ENCODE measurements at regions not wholly inside any gene's neighbourhood (a gene's known extent, or its start where the extent isn't known, plus 50 kb on each side); places are given as distances from the start of the nearest gene placed in this dataset.

- no peak overlapping the region for H2AK5ac ChIP-seq (ENCODE audit: low read length)
- H3K36me3 ChIP-seq (ENCODE audit: control insufficient read depth, insufficient read depth, low read length): no peaks in the 10 kb centered on the region
- H3K18ac ChIP-seq (ENCODE audit: low read length): no peak overlapping the region
- no CpG with 5 or more reads among the region's 4 CpGs for WGBS (ENCODE audit: extremely low coverage, insufficient coverage, low lambda C conversion rate)
- H3K4me1 ChIP-seq (ENCODE audit: control insufficient read depth, low read depth, low read length): no peaks in the 10 kb centered on the region
- H3K79me1 ChIP-seq (ENCODE audit: low read length): no peaks in the 10 kb centered on the region
- H3K4me2 ChIP-seq (ENCODE audit: low read length): no peak overlapping the region
- no peaks in the 10 kb centered on the region for H3K79me2 ChIP-seq (ENCODE audit: control insufficient read depth, insufficient read depth, low read length)
- DNase-seq: no peak
- H2BK5ac ChIP-seq (ENCODE audit: low read length): no peak overlapping the region
- no peak overlapping the region for H3K27ac ChIP-seq (ENCODE audit: low read depth, low read length)
- no peak overlapping the region for H3K4ac ChIP-seq (ENCODE audit: low read depth, low read length)
- H3K27me3 ChIP-seq (ENCODE audit: insufficient read depth, low read length, poor library complexity): no peaks in the 10 kb centered on the region
- no peak overlapping the region for H4K8ac ChIP-seq (ENCODE audit: low read depth, low read length)
- H3K56ac ChIP-seq (ENCODE audit: low read length): no peak overlapping the region
- no peak overlapping the region for H2BK120ac ChIP-seq (ENCODE audit: low read depth, low read length)
- no peak overlapping the region for H3K23ac ChIP-seq (ENCODE audit: low read length)
- no peak overlapping the region for H2BK15ac ChIP-seq (replicated peaks; ENCODE audit: low read depth)
- H3K9ac ChIP-seq (ENCODE audit: low read length): no peak overlapping the region
- no peak overlapping the region for H4K5ac ChIP-seq (ENCODE audit: low read length)
- H3K4me3 ChIP-seq (ENCODE audit: low read length): no peak overlapping the region
These were observed 118.7 kb upstream of the COL1A2 start for GRCh38 chr7:94276027-94276426.

GRCh38 chr7:94276795-94277194, 117.9 kb upstream of the COL1A2 start:
- no CpG with 5 or more reads among the region's 1 CpG for WGBS (ENCODE audit: extremely low coverage, insufficient coverage, low lambda C conversion rate)
- no peaks in the 10 kb centered on the region for H3K4me1 ChIP-seq (ENCODE audit: control insufficient read depth, low read depth, low read length)
- no peaks in the 10 kb centered on the region for H3K79me1 ChIP-seq (ENCODE audit: low read length)
- no peak overlapping the region for H3K27ac ChIP-seq (ENCODE audit: low read depth, low read length)
- H2BK5ac ChIP-seq (ENCODE audit: low read length): no peak overlapping the region
- no peak overlapping the region for H3K18ac ChIP-seq (ENCODE audit: low read length)
- H4K5ac ChIP-seq (ENCODE audit: low read length): no peak overlapping the region
- H3K4me3 ChIP-seq (ENCODE audit: low read length): no peak overlapping the region
- no peak overlapping the region for H3K23ac ChIP-seq (ENCODE audit: low read length)
- peak overlapping the region; percentile 64 for H2BK15ac ChIP-seq (replicated peaks; ENCODE audit: low read depth)
- H3K79me2 ChIP-seq (ENCODE audit: control insufficient read depth, insufficient read depth, low read length): no peaks in the 10 kb centered on the region
- no peaks in the 10 kb centered on the region for H3K27me3 ChIP-seq (ENCODE audit: insufficient read depth, low read length, poor library complexity)
- H3K4ac ChIP-seq (ENCODE audit: low read depth, low read length): no peak overlapping the region
- H4K8ac ChIP-seq (ENCODE audit: low read depth, low read length): no peak overlapping the region
- peak; percentile 76 for DNase-seq
- no peak overlapping the region for H2AK5ac ChIP-seq (ENCODE audit: low read length)
- H2BK120ac ChIP-seq (ENCODE audit: low read depth, low read length): no peak overlapping the region
- H3K9ac ChIP-seq (ENCODE audit: low read length): no peak overlapping the region
- no peaks in the 10 kb centered on the region for H3K36me3 ChIP-seq (ENCODE audit: control insufficient read depth, insufficient read depth, low read length)
- no peak overlapping the region for H3K4me2 ChIP-seq (ENCODE audit: low read length)
- H3K56ac ChIP-seq (ENCODE audit: low read length): no peak overlapping the region

GRCh38 chr7:94277236-94277635, 117.5 kb upstream of the COL1A2 start:
- H3K27ac ChIP-seq (ENCODE audit: low read depth, low read length): no peak overlapping the region
- H2BK120ac ChIP-seq (ENCODE audit: low read depth, low read length): no peak overlapping the region
- H3K79me1 ChIP-seq (ENCODE audit: low read length): no peaks in the 10 kb centered on the region
- DNase-seq: no peak
- H3K56ac ChIP-seq (ENCODE audit: low read length): no peak overlapping the region
- H3K4me2 ChIP-seq (ENCODE audit: low read length): no peak overlapping the region
- no peak overlapping the region for H3K9ac ChIP-seq (ENCODE audit: low read length)
- H3K36me3 ChIP-seq (ENCODE audit: control insufficient read depth, insufficient read depth, low read length): no peaks in the 10 kb centered on the region
- no CpG with 5 or more reads among the region's 4 CpGs for WGBS (ENCODE audit: extremely low coverage, insufficient coverage, low lambda C conversion rate)
- peak overlapping the region; percentile 64 for H2BK15ac ChIP-seq (replicated peaks; ENCODE audit: low read depth)
- H3K79me2 ChIP-seq (ENCODE audit: control insufficient read depth, insufficient read depth, low read length): no peaks in the 10 kb centered on the region
- no peak overlapping the region for H3K18ac ChIP-seq (ENCODE audit: low read length)
- H3K4me1 ChIP-seq (ENCODE audit: control insufficient read depth, low read depth, low read length): no peaks in the 10 kb centered on the region
- H4K5ac ChIP-seq (ENCODE audit: low read length): no peak overlapping the region
- H2AK5ac ChIP-seq (ENCODE audit: low read length): no peak overlapping the region
- H3K27me3 ChIP-seq (ENCODE audit: insufficient read depth, low read length, poor library complexity): no peaks in the 10 kb centered on the region
- H3K23ac ChIP-seq (ENCODE audit: low read length): no peak overlapping the region
- H2BK5ac ChIP-seq (ENCODE audit: low read length): no peak overlapping the region
- H4K8ac ChIP-seq (ENCODE audit: low read depth, low read length): no peak overlapping the region
- no peak overlapping the region for H3K4ac ChIP-seq (ENCODE audit: low read depth, low read length)
- no peak overlapping the region for H3K4me3 ChIP-seq (ENCODE audit: low read length)

GRCh38 chr7:94280851-94281250, 113.8 kb upstream of the COL1A2 start:
- no peak overlapping the region for H3K9ac ChIP-seq (ENCODE audit: low read length)

GRCh38 chr7:94284104-94284503, 110.6 kb upstream of the COL1A2 start:
- no peaks in the 10 kb centered on the region for H3K36me3 ChIP-seq (ENCODE audit: control insufficient read depth, insufficient read depth, low read length)
- H3K27ac ChIP-seq (ENCODE audit: low read depth, low read length): no peak overlapping the region
- peak overlapping the region; percentile 74 for H2BK15ac ChIP-seq (replicated peaks; ENCODE audit: low read depth)
- H2BK5ac ChIP-seq (ENCODE audit: low read length): no peak overlapping the region
- H3K56ac ChIP-seq (ENCODE audit: low read length): no peak overlapping the region
- DNase-seq: no peak
- H2BK120ac ChIP-seq (ENCODE audit: low read depth, low read length): no peak overlapping the region
- no peaks in the 10 kb centered on the region for H3K79me2 ChIP-seq (ENCODE audit: control insufficient read depth, insufficient read depth, low read length)
- H3K4ac ChIP-seq (ENCODE audit: low read depth, low read length): no peak overlapping the region
- H3K27me3 ChIP-seq (ENCODE audit: insufficient read depth, low read length, poor library complexity): no peaks in the 10 kb centered on the region
- H3K4me1 ChIP-seq (ENCODE audit: control insufficient read depth, low read depth, low read length): no peaks in the 10 kb centered on the region
- H3K23ac ChIP-seq (ENCODE audit: low read length): no peak overlapping the region
- no peak overlapping the region for H4K8ac ChIP-seq (ENCODE audit: low read depth, low read length)
- H4K5ac ChIP-seq (ENCODE audit: low read length): no peak overlapping the region
- no peak overlapping the region for H3K4me3 ChIP-seq (ENCODE audit: low read length)
- no peaks in the 10 kb centered on the region for H3K79me1 ChIP-seq (ENCODE audit: low read length)
- no peak overlapping the region for H3K9ac ChIP-seq (ENCODE audit: low read length)
- H3K18ac ChIP-seq (ENCODE audit: low read length): no peak overlapping the region
- WGBS (ENCODE audit: extremely low coverage, insufficient coverage, low lambda C conversion rate): no CpG with 5 or more reads among the region's 2 CpGs
- H3K4me2 ChIP-seq (ENCODE audit: low read length): no peak overlapping the region
- H2AK5ac ChIP-seq (ENCODE audit: low read length): no peak overlapping the region

More at GRCh38 chr7:94280851-94281250, 113.8 kb upstream of the COL1A2 start:
- Histone ChIP-seq H3K4me2 (ENCODE audit: low read length) (no peak overlapping the region), H3K27ac (ENCODE audit: low read depth, low read length) (no peak overlapping the region), H3K79me2 (ENCODE audit: control insufficient read depth, insufficient read depth, low read length) (no peaks in the 10 kb centered on the region), H2BK5ac (ENCODE audit: low read length) (no peak overlapping the region), H3K79me1 (ENCODE audit: low read length) (no peaks in the 10 kb centered on the region), H3K56ac (ENCODE audit: low read length) (no peak overlapping the region), H2BK15ac (replicated peaks; ENCODE audit: low read depth) (no peak overlapping the region), H3K23ac (ENCODE audit: low read length) (no peak overlapping the region), H3K18ac (ENCODE audit: low read length) (no peak overlapping the region), H4K5ac (ENCODE audit: low read length) (no peak overlapping the region), H4K8ac (ENCODE audit: low read depth, low read length) (no peak overlapping the region), H2AK5ac (ENCODE audit: low read length) (no peak overlapping the region), H3K36me3 (ENCODE audit: control insufficient read depth, insufficient read depth, low read length) (no peaks in the 10 kb centered on the region), H3K4ac (ENCODE audit: low read depth, low read length) (no peak overlapping the region), H3K27me3 (ENCODE audit: insufficient read depth, low read length, poor library complexity) (no peaks in the 10 kb centered on the region), H2BK120ac (ENCODE audit: low read depth, low read length) (no peak overlapping the region), H3K4me1 (ENCODE audit: control insufficient read depth, low read depth, low read length) (no peaks in the 10 kb centered on the region), H3K4me3 (ENCODE audit: low read length) (no peak overlapping the region)
- no peak for DNase-seq
- WGBS (ENCODE audit: extremely low coverage, insufficient coverage, low lambda C conversion rate): no CpG with 5 or more reads among the region's 2 CpGs

- Histone ChIP-seq H4K5ac (ENCODE audit: low read length) (no peak overlapping the region), H3K23ac (ENCODE audit: low read length) (no peak overlapping the region), H2BK120ac (ENCODE audit: low read depth, low read length) (no peak overlapping the region), H2BK15ac (replicated peaks; ENCODE audit: low read depth) (no peak overlapping the region), H3K36me3 (ENCODE audit: control insufficient read depth, insufficient read depth, low read length) (no peaks in the 10 kb centered on the region), H3K4me1 (ENCODE audit: control insufficient read depth, low read depth, low read length) (no peaks in the 10 kb centered on the region), H3K27ac (ENCODE audit: low read depth, low read length) (no peak overlapping the region), H2AK5ac (ENCODE audit: low read length) (no peak overlapping the region), H3K9ac (ENCODE audit: low read length) (no peak overlapping the region), H3K79me1 (ENCODE audit: low read length) (no peaks in the 10 kb centered on the region), H2BK5ac (ENCODE audit: low read length) (no peak overlapping the region), H3K4me2 (ENCODE audit: low read length) (no peak overlapping the region), H3K56ac (ENCODE audit: low read length) (no peak overlapping the region), H3K4ac (ENCODE audit: low read depth, low read length) (no peak overlapping the region), H3K18ac (ENCODE audit: low read length) (no peak overlapping the region), H4K8ac (ENCODE audit: low read depth, low read length) (no peak overlapping the region), H3K79me2 (ENCODE audit: control insufficient read depth, insufficient read depth, low read length) (no peaks in the 10 kb centered on the region), H3K27me3 (ENCODE audit: insufficient read depth, low read length, poor library complexity) (no peaks in the 10 kb centered on the region), H3K4me3 (ENCODE audit: low read length) (no peak overlapping the region)
- DNase-seq: no peak
- no CpG with 5 or more reads among the region's 1 CpG for WGBS (ENCODE audit: extremely low coverage, insufficient coverage, low lambda C conversion rate)
These were observed 108.6 kb upstream of the COL1A2 start for GRCh38 chr7:94286111-94286510.
